ENCODE measurements at regions not wholly inside any gene's neighbourhood (a gene's known extent, or its start where the extent isn't known, plus 50 kb on each side); places are given as distances from the start of the nearest gene placed in this dataset.

- TF ChIP-seq ZBTB10 (tag by site-specific recombination; IDR thresholded peaks at IDR 0.05) (no peak), ZNF626 (tag by site-specific recombination; IDR thresholded peaks at IDR 0.05) (no peak), ZIC2 (tag by site-specific recombination; IDR thresholded peaks at IDR 0.05) (no peak), ZNF239 (tag by site-specific recombination; IDR thresholded peaks at IDR 0.05) (no peak), YY2 (tag by site-specific recombination; IDR thresholded peaks at IDR 0.05) (no peak), BCL11A (tag by site-specific recombination; IDR thresholded peaks at IDR 0.05; ENCODE audit: low read depth) (no peak)
Observed at GRCh38 chr6:65998544-65998943, 291.5 kb upstream of the EYS start (continued).

GRCh38 chr6:65997539-65997938 is 290.5 kb upstream of the EYS start:
- H3K4me1 ChIP-seq (ENCODE audit: control insufficient read depth, insufficient read depth, low read length) = no peaks in the 10 kb centered on the region
- H3K9me3 ChIP-seq (ENCODE audit: control insufficient read depth, insufficient read depth, low read depth, low read length) = no peaks in the 10 kb centered on the region
- CTCF ChIA-PET = no interaction called here
- H3K27ac ChIP-seq (ENCODE audit: extremely low read depth, low read depth, low read length) = no peak overlapping the region
- no peaks in the 10 kb centered on the region for H3K36me3 ChIP-seq (ENCODE audit: control insufficient read depth in 2 of 2, insufficient read depth in 1 of 2, low read length in 2 of 2)
- H3K4me3 ChIP-seq (ENCODE audit: low read depth, low read length) = no peak overlapping the region
- POLR2A ChIA-PET = no interaction called here
- no peak for TF ChIP-seq ATF2 (tag by site-specific recombination; IDR thresholded peaks at IDR 0.05; ENCODE audit: low read depth)

GRCh38 chr6:65996096-65996495 is 289.1 kb upstream of the EYS start:
- H3K27ac ChIP-seq (ENCODE audit: extremely low read depth, low read depth, low read length) = no peak overlapping the region
- H3K4me1 ChIP-seq (ENCODE audit: control insufficient read depth, insufficient read depth, low read length) = no peaks in the 10 kb centered on the region
- no peaks in the 10 kb centered on the region for H3K9me3 ChIP-seq (ENCODE audit: control insufficient read depth, insufficient read depth, low read depth, low read length)
- ChIA-PET CTCF (no interaction called here), POLR2A (no interaction called here)
- no peak overlapping the region for H3K4me3 ChIP-seq (ENCODE audit: low read depth, low read length)
- H3K36me3 ChIP-seq (ENCODE audit: control insufficient read depth in 2 of 2, insufficient read depth in 1 of 2, low read length in 2 of 2) = no peaks in the 10 kb centered on the region
- TF ChIP-seq SETDB1 (IDR thresholded peaks at IDR 0.05; ENCODE audit: insufficient read length, low read length) (no peak), REPIN1 (tag by site-specific recombination; IDR thresholded peaks at IDR 0.05; ENCODE audit: low read depth) (no peak), ZNF350 (tag by site-specific recombination; IDR thresholded peaks at IDR 0.05) (no peak), GFI1B (tag by site-specific recombination; IDR thresholded peaks at IDR 0.05) (no peak), ZNF239 (tag by site-specific recombination; IDR thresholded peaks at IDR 0.05) (no peak), MEIS1 (CRISPR knock-in tag; IDR thresholded peaks at IDR 0.05; ENCODE audit: borderline replicate concordance) (no peak), TCF7L2 (IDR thresholded peaks at IDR 0.05; ENCODE audit: borderline replicate concordance, low read depth, low read length) (no peak), ZNF692 (tag by site-specific recombination; IDR thresholded peaks at IDR 0.05) (no peak), ZNF112 (tag by site-specific recombination; IDR thresholded peaks at IDR 0.05) (no peak), ZNF837 (tag by site-specific recombination; IDR thresholded peaks at IDR 0.05) (no peak), MYNN (tag by site-specific recombination; IDR thresholded peaks at IDR 0.05; ENCODE audit: borderline replicate concordance) (no peak), SALL2 (tag by site-specific recombination; IDR thresholded peaks at IDR 0.05; ENCODE audit: borderline replicate concordance) (no peak)

Measured in HEK293 (cell line).